ENCODE measurements at regions not wholly inside any gene's neighbourhood (a gene's known extent, or its start where the extent isn't known, plus 50 kb on each side); places are given as distances from the start of the nearest gene placed in this dataset.

GRCh38 chr9:107614765-107615164 is 125.2 kb upstream of the KLF4 start:
- no peak overlapping the region for H2BK20ac ChIP-seq (ENCODE audit: low read depth, low read length)
- H3K14ac ChIP-seq (replicated peaks; ENCODE audit: low read depth, low read length): no peak overlapping the region
- no peaks in the 10 kb centered on the region for H3K79me1 ChIP-seq (ENCODE audit: low read depth in 1 of 2, low read length in 2 of 2)
- in situ Hi-C loops (cut with MboI; ENCODE audit: low sequenced_read_pairs): no loop called here
- H3K56ac ChIP-seq (ENCODE audit: extremely low read depth, insufficient read depth, low read length): no peak overlapping the region
- dilution Hi-C loops (cut with HindIII; ENCODE audit: low sequenced_read_pairs, unreplicated experiment): no loop called here
- H4K5ac ChIP-seq (ENCODE audit: low read depth, low read length): no peak overlapping the region; the same call in 1 of the 2 replicates
- no peak overlapping the region for H3K4ac ChIP-seq (ENCODE audit: low read depth, low read length)
- no peaks in the 10 kb centered on the region for H3K9me1 ChIP-seq (ENCODE audit: insufficient read depth, low read length)
- no peak overlapping the region for H4K8ac ChIP-seq (ENCODE audit: low read depth in 2 of 2, low read length in 2 of 2)
- intact Hi-C loops (cut with micrococcal nuclease): no loop called here
- H3K23ac ChIP-seq (ENCODE audit: low read depth, low read length): no peak overlapping the region
- ChIA-PET POLR2A (ENCODE audit: unreplicated experiment) (no interaction called here), CTCF (no interaction called here)
- H3K9me3 ChIP-seq (ENCODE audit: control insufficient read depth, insufficient read depth, low read length): no peaks in the 10 kb centered on the region
- peak overlapping the region; percentile 55; the same call in 1 of the 2 replicates for H3K18ac ChIP-seq (ENCODE audit: low read depth, low read length)
- H3K4me3 ChIP-seq (ENCODE audit: insufficient read depth, low read depth, low read length): no peak overlapping the region
- H2BK120ac ChIP-seq (ENCODE audit: low read depth, low read length): no peak overlapping the region
- no peak for DNase-seq
- no peak overlapping the region for H3K9ac ChIP-seq (ENCODE audit: low read depth, low read length)
- no peak overlapping the region for H2BK5ac ChIP-seq (ENCODE audit: low read depth, low read length, poor library complexity, severe bottlenecking)
- H2AFZ ChIP-seq (replicated peaks; ENCODE audit: low read length, poor library complexity): no peak overlapping the region
- H3K4me1 ChIP-seq (ENCODE audit: control insufficient read depth, insufficient read depth, low read length): peaks cover 5% of the 10 kb centered on the region; the same call in 1 of the 2 replicates
- H2BK15ac ChIP-seq (ENCODE audit: low read depth, low read length): no peak overlapping the region
- H2AK9ac ChIP-seq (replicated peaks; ENCODE audit: low read depth, low read length, poor library complexity): no peak overlapping the region
- no peaks in the 10 kb centered on the region for H3K36me3 ChIP-seq (ENCODE audit: control insufficient read depth, insufficient read depth, low read length)
- no peak overlapping the region for H2AK5ac ChIP-seq (ENCODE audit: low read depth, low read length)
- TF ChIP-seq MAZ (IDR thresholded peaks at IDR 0.05; ENCODE audit: borderline replicate concordance, low read depth, low read length) (no peak), MAFK (IDR thresholded peaks at IDR 0.05; ENCODE audit: low read depth, low read length) (no peak)
- H3K27ac ChIP-seq (ENCODE audit: insufficient read depth, low read length): peak overlapping the region; percentile 29; the same call in 1 of the 2 replicates
- no peaks in the 10 kb centered on the region for H4K20me1 ChIP-seq (ENCODE audit: insufficient read depth, low read length)
- no peak overlapping the region for H3K4me2 ChIP-seq (ENCODE audit: low read depth, low read length)
- BruUV-seq (replicated peaks): no TSS peak
- ATAC-seq (ENCODE audit: low read depth): no peak
- H3K27me3 ChIP-seq (ENCODE audit: control insufficient read depth, insufficient read depth, low read length): peaks cover 4% of the 10 kb centered on the region
- no CpG with 5 or more reads among the region's 5 CpGs for WGBS, 2 experiments (ENCODE audit: extremely low coverage in 2 of 2, insufficient read length in 1 of 2)
- no peak overlapping the region for H4K91ac ChIP-seq (ENCODE audit: insufficient read depth, low read depth, low read length)
